ENCODE measurements at regions not wholly inside any gene's neighbourhood (a gene's known extent, or its start where the extent isn't known, plus 50 kb on each side); places are given as distances from the start of the nearest gene placed in this dataset.

- BruUV-seq (replicated peaks) = no TSS peak
- Histone ChIP-seq H3K9me1 (replicated peaks; ENCODE audit: control insufficient read depth, extremely low read depth, insufficient read depth, low read length) (no peaks in the 10 kb centered on the region), H3K9me3 (replicated peaks; ENCODE audit: control insufficient read depth, insufficient read depth, low read length) (no peaks in the 10 kb centered on the region), H3K79me2 (ENCODE audit: control insufficient read depth, insufficient read depth, low read length) (no peaks in the 10 kb centered on the region), H3K4me1 (ENCODE audit: control insufficient read depth, extremely low read depth, insufficient read depth, low read length) (no peaks in the 10 kb centered on the region), H3K27me3 (ENCODE audit: control insufficient read depth in 2 of 2, insufficient read depth in 2 of 2, low read length in 2 of 2) (peaks cover 0 to 10% of the 10 kb centered on the region in 2 experiments), H3K9ac (replicated peaks; ENCODE audit: extremely low read depth, insufficient read depth, low read length) (no peak overlapping the region), H3K4me3 (replicated peaks in 1 of 3; ENCODE audit: insufficient read depth in 1 of 3, low read depth in 1 of 3, low read length in 3 of 3) (no peak overlapping the region), H3K36me3 (ENCODE audit: control insufficient read depth in 2 of 2, extremely low read depth in 1 of 2, insufficient read depth in 2 of 2, low read length in 2 of 2) (no peaks in the 10 kb centered on the region), H4K20me1 (replicated peaks; ENCODE audit: control insufficient read depth, extremely low read depth, insufficient read depth, low read length) (no peaks in the 10 kb centered on the region), H3K27ac (ENCODE audit: insufficient read depth, low read depth, low read length) (no peak overlapping the region), H2AFZ (ENCODE audit: low read depth, low read length) (no peak overlapping the region), H3K4me2 (ENCODE audit: insufficient read depth, low read length) (no peak overlapping the region)
- DNase-seq (ENCODE audit: low read depth, low spot score) = no peak
- FAIRE-seq = no peak
- ChIA-PET CTCF (no interaction called here), POLR2A (no interaction called here)
- intact Hi-C loops (cut with micrococcal nuclease) (no loop called here), dilution Hi-C loops (cut with MboI; ENCODE audit: extremely low pct_ligation_motif_present, low sequenced_read_pairs) (no loop called here)
- TF ChIP-seq EZH2 (IDR thresholded peaks at IDR 0.05; ENCODE audit: borderline replicate concordance, low read depth, low read length, severe bottlenecking) (no peak), JUN (IDR thresholded peaks at IDR 0.05; ENCODE audit: borderline replicate concordance, insufficient read depth, insufficient read length, low read depth) (no peak), GATA2 (IDR thresholded peaks at IDR 0.05; ENCODE audit: insufficient read depth, insufficient read length, low read depth, low read length) (no peak), POLR2AphosphoS5 (IDR thresholded peaks at IDR 0.05; ENCODE audit: insufficient read depth, low read depth, low read length) (no peak), FOS (IDR thresholded peaks at IDR 0.05; ENCODE audit: borderline replicate concordance, insufficient read depth, low read length) (no peak), POLR2A (IDR thresholded peaks at IDR 0.05; ENCODE audit: low read depth, low read length) (no peak), MYC (IDR thresholded peaks at IDR 0.05; ENCODE audit: low read depth, low read length) (no peak)
- TF ChIP-seq, protein P1, sequence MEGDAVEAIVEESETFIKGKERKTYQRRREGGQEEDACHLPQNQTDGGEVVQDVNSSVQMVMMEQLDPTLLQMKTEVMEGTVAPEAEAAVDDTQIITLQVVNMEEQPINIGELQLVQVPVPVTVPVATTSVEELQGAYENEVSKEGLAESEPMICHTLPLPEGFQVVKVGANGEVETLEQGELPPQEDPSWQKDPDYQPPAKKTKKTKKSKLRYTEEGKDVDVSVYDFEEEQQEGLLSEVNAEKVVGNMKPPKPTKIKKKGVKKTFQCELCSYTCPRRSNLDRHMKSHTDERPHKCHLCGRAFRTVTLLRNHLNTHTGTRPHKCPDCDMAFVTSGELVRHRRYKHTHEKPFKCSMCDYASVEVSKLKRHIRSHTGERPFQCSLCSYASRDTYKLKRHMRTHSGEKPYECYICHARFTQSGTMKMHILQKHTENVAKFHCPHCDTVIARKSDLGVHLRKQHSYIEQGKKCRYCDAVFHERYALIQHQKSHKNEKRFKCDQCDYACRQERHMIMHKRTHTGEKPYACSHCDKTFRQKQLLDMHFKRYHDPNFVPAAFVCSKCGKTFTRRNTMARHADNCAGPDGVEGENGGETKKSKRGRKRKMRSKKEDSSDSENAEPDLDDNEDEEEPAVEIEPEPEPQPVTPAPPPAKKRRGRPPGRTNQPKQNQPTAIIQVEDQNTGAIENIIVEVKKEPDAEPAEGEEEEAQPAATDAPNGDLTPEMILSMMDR (IDR thresholded peaks at IDR 0.05; ENCODE audit: extremely low read depth in 1 of 2, insufficient read depth in 1 of 2, low read depth in 1 of 2, low read length in 2 of 2) = no peak
- TF ChIP-seq, protein P2, sequence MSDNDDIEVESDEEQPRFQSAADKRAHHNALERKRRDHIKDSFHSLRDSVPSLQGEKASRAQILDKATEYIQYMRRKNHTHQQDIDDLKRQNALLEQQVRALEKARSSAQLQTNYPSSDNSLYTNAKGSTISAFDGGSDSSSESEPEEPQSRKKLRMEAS (IDR thresholded peaks at IDR 0.05; ENCODE audit: insufficient read depth, insufficient read length) = no peak
Measured at GRCh38 chr1:101706366-101706765, 290.4 kb downstream of the OLFM3 start.
